Activated naive CD8-positive, alpha-beta T cell treated with anti-CD3 and anti-CD28 coated beads, Interleukin-2, amount 10 ng/mL, durations not matched to agents 7 days and 5 days (primary cell): ENCODE measurements at regions not wholly inside any gene's neighbourhood (a gene's known extent, or its start where the extent isn't known, plus 50 kb on each side); places are given as distances from the start of the nearest gene placed in this dataset.
"Not testable (repeated sequence)": the region's sequence is repeated elsewhere in the genome, so short reads cannot be mapped to it uniquely, and the experiment has no call there.

Source experiments
- ATAC-seq: fragments of 150-1000 bp; cut with Tn5 transposase; one replicate; pipeline ENCODE4 v1.10.0; 2021; ENCODE audit warnings: low read depth, moderate library complexity
- POLR2A ChIA-PET: fragments of 350-600 bp; sonication (Branson Sonifier 250); formaldehyde crosslinking; loops from one replicate; lab custom pipeline; 2021; ENCODE audit warnings: antibody characterized with exemption; lab: Charles Lee
- DNase-seq: peaks from one replicate; pipeline ENCODE4 v3.0.0; 2021
- H3K27ac Mint-ChIP-seq: one replicate; pipeline ENCODE4 v1.8.0; 2022; ENCODE audit warnings: mild to moderate bottlenecking, mixed read lengths
- H3K27me3 Mint-ChIP-seq: one replicate; pipeline ENCODE4 v1.8.0; 2022; ENCODE audit warnings: mild to moderate bottlenecking, moderate library complexity, mixed read lengths
- H3K36me3 Mint-ChIP-seq: one replicate; pipeline ENCODE4 v1.8.0; 2021; ENCODE audit warnings: mild to moderate bottlenecking, mixed read lengths
- H3K4me1 Mint-ChIP-seq: one replicate; pipeline ENCODE4 v1.8.0; 2021; ENCODE audit warnings: mixed read lengths
- H3K4me3 Mint-ChIP-seq: one replicate; pipeline ENCODE4 v1.8.0; 2022; ENCODE audit warnings: mild to moderate bottlenecking, moderate library complexity, mixed read lengths
- H3K9me3 Mint-ChIP-seq: one replicate; pipeline ENCODE4 v1.8.0; 2021; ENCODE audit warnings: mixed read lengths

GRCh38 chr20:19841740-19842139, 83.7 kb downstream of the RIN2 start:
- Mint-ChIP-seq H3K4me3 (no peak overlapping the region), H3K27ac (no peak overlapping the region), H3K27me3 (peaks cover 12% of the 10 kb centered on the region), H3K9me3 (peaks cover 6% of the 10 kb centered on the region), H3K4me1 (peaks cover 2% of the 10 kb centered on the region), H3K36me3 (no peaks in the 10 kb centered on the region)
- POLR2A ChIA-PET: no interaction called here
- no peak for DNase-seq
- ATAC-seq: no peak

GRCh38 chr20:19844850-19845249, 86.8 kb downstream of the RIN2 start:
- peaks cover 18% of the 10 kb centered on the region for H3K27me3 Mint-ChIP-seq
- H3K9me3 Mint-ChIP-seq, ATAC-seq, POLR2A ChIA-PET, DNase-seq, H3K36me3 Mint-ChIP-seq, H3K27ac Mint-ChIP-seq, H3K4me3 Mint-ChIP-seq, H3K4me1 Mint-ChIP-seq: not testable (repeated sequence)

- Mint-ChIP-seq H3K9me3 (peaks cover 6% of the 10 kb centered on the region), H3K4me3 (no peak overlapping the region), H3K36me3 (no peaks in the 10 kb centered on the region), H3K27me3 (peaks cover 13% of the 10 kb centered on the region), H3K4me1 (no peaks in the 10 kb centered on the region), H3K27ac (no peak overlapping the region)
- POLR2A ChIA-PET: no interaction called here
- DNase-seq (no peak), ATAC-seq (no peak)
These were observed 89.3 kb downstream of the RIN2 start for GRCh38 chr20:19847383-19847782.

GRCh38 chr20:19849341-19850197, 91.5 kb downstream of the RIN2 start:
- no peaks in the 10 kb centered on the region for H3K4me1 Mint-ChIP-seq

GRCh38 chr20:19850198-19850533, 92.1 kb downstream of the RIN2 start:
- H3K27ac Mint-ChIP-seq: no peak overlapping the region
- DNase-seq (no peak), ATAC-seq (no peak)
- H3K27me3 Mint-ChIP-seq: peaks cover 13% of the 10 kb centered on the region
- no peaks in the 10 kb centered on the region for H3K4me1 Mint-ChIP-seq
- H3K36me3 Mint-ChIP-seq: no peaks in the 10 kb centered on the region
- no peak overlapping the region for H3K4me3 Mint-ChIP-seq
- POLR2A ChIA-PET: no interaction called here
- H3K9me3 Mint-ChIP-seq: peaks cover 3% of the 10 kb centered on the region

More at GRCh38 chr20:19849341-19850197, 91.5 kb downstream of the RIN2 start:
- ATAC-seq (no peak), DNase-seq (no peak)
- Mint-ChIP-seq H3K36me3 (no peaks in the 10 kb centered on the region), H3K9me3 (peaks cover 3% of the 10 kb centered on the region), H3K27ac (no peak overlapping the region), H3K27me3 (peaks cover 13% of the 10 kb centered on the region), H3K4me3 (no peak overlapping the region)
- POLR2A ChIA-PET: no interaction called here

GRCh38 chr20:19851861-19852260, 93.8 kb downstream of the RIN2 start:
- Mint-ChIP-seq H3K9me3 (peaks cover 2% of the 10 kb centered on the region), H3K36me3 (no peaks in the 10 kb centered on the region), H3K4me3 (no peak overlapping the region), H3K4me1 (no peaks in the 10 kb centered on the region), H3K27me3 (peaks cover 9% of the 10 kb centered on the region), H3K27ac (no peak overlapping the region)
- ATAC-seq: no peak
- POLR2A ChIA-PET: interaction anchor here (0.6 kb wide), 1 partner anchor 264 kb away, joined by 5 read pairs; no protein-coding TSS in a partner anchor
- DNase-seq: no peak

- POLR2A ChIA-PET: no interaction called here
- Mint-ChIP-seq H3K27ac (no peak overlapping the region), H3K36me3 (no peaks in the 10 kb centered on the region), H3K27me3 (no peaks in the 10 kb centered on the region), H3K4me3 (no peak overlapping the region), H3K4me1 (no peaks in the 10 kb centered on the region), H3K9me3 (peaks cover 5% of the 10 kb centered on the region)
- ATAC-seq (no peak), DNase-seq (no peak)
These were observed 97.4 kb downstream of the RIN2 start for GRCh38 chr20:19855416-19855815.

GRCh38 chr20:19858466-19859371, 100.7 kb downstream of the RIN2 start:
- POLR2A ChIA-PET: no interaction called here
- H3K27ac Mint-ChIP-seq: no peak overlapping the region
- no peaks in the 10 kb centered on the region for H3K4me1 Mint-ChIP-seq
- H3K4me3 Mint-ChIP-seq: no peak overlapping the region
- peaks cover 3% of the 10 kb centered on the region for H3K27me3 Mint-ChIP-seq
- no peak for ATAC-seq
- DNase-seq: no peak
- peaks cover 9% of the 10 kb centered on the region for H3K9me3 Mint-ChIP-seq
- H3K36me3 Mint-ChIP-seq: no peaks in the 10 kb centered on the region

- H3K4me3 Mint-ChIP-seq: no peak overlapping the region
- H3K4me1 Mint-ChIP-seq: no peaks in the 10 kb centered on the region
These were observed 101.4 kb downstream of the RIN2 start for GRCh38 chr20:19859444-19859843.

GRCh38 chr20:19860737-19861136, 102.7 kb downstream of the RIN2 start:
- Mint-ChIP-seq H3K4me3 (no peak overlapping the region), H3K27me3 (peaks cover 5% of the 10 kb centered on the region), H3K36me3 (no peaks in the 10 kb centered on the region), H3K27ac (no peak overlapping the region), H3K9me3 (peaks cover 7% of the 10 kb centered on the region), H3K4me1 (no peaks in the 10 kb centered on the region)
- POLR2A ChIA-PET: no interaction called here
- ATAC-seq (no peak), DNase-seq (no peak)

More at GRCh38 chr20:19859444-19859843, 101.4 kb downstream of the RIN2 start:
- Mint-ChIP-seq H3K27me3 (peaks cover 5% of the 10 kb centered on the region), H3K36me3 (no peaks in the 10 kb centered on the region), H3K27ac (no peak overlapping the region), H3K9me3 (peaks cover 8% of the 10 kb centered on the region)
- ATAC-seq: no peak
- DNase-seq: no peak
- POLR2A ChIA-PET: no interaction called here

GRCh38 chr20:19861147-19861759, 103.2 kb downstream of the RIN2 start:
- H3K4me3 Mint-ChIP-seq: no peak overlapping the region
- peaks cover 7% of the 10 kb centered on the region for H3K9me3 Mint-ChIP-seq
- DNase-seq: no peak
- no peak overlapping the region for H3K27ac Mint-ChIP-seq
- no peaks in the 10 kb centered on the region for H3K36me3 Mint-ChIP-seq
- peaks cover 5% of the 10 kb centered on the region for H3K27me3 Mint-ChIP-seq
- H3K4me1 Mint-ChIP-seq: no peaks in the 10 kb centered on the region
- POLR2A ChIA-PET: no interaction called here
- no peak for ATAC-seq

GRCh38 chr20:19864130-19864529, 106.1 kb downstream of the RIN2 start:
- ATAC-seq (no peak), DNase-seq (no peak)
- Mint-ChIP-seq H3K27me3 (peaks cover 10% of the 10 kb centered on the region), H3K36me3 (no peaks in the 10 kb centered on the region), H3K4me3 (no peak overlapping the region), H3K27ac (no peak overlapping the region), H3K4me1 (no peaks in the 10 kb centered on the region), H3K9me3 (peaks cover 7% of the 10 kb centered on the region)
- POLR2A ChIA-PET: no interaction called here

DNA sequence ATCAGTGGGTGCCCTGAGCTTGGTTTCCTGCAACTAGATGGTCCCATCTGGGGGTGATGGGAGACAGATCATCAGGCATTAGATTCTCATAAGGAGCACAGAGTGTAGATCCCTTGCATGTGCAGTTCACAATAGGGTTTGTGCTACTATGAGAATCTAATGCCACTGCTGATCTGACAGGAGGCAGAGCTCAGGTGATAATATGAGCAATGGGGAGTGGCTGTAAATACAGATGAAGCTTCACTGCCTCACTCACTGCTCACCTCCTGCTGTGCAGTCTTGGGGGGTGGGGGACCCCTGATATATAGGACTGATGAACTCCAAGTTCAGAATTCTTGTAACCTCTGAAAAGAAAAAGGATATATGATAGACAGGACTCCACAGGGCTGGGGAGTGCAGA, 108.0 kb downstream of the RIN2 start:
- Mint-ChIP-seq H3K4me1 (no peaks in the 10 kb centered on the region), H3K27ac (no peak overlapping the region), H3K27me3 (peaks cover 10% of the 10 kb centered on the region), H3K36me3 (no peaks in the 10 kb centered on the region), H3K4me3 (no peak overlapping the region), H3K9me3 (peaks cover 4% of the 10 kb centered on the region)
- DNase-seq (no peak), ATAC-seq (no peak)
- POLR2A ChIA-PET: no interaction called here
